Kidney (tissue), 13 donors: ENCODE measurements at regions not wholly inside any gene's neighbourhood (a gene's known extent, or its start where the extent isn't known, plus 50 kb on each side); places are given as distances from the start of the nearest gene placed in this dataset.

Source experiments
- DNase-seq, 5 donors: peaks; one replicate each; pipeline ENCODE4 v3.0.0-alpha.2; 2013 to 2020
- FAIRE-seq: peaks from 2 replicates; lab custom pipeline; 2012; peaks lifted over from hg19 to GRCh38; lab: Jason Lieb, UNC
- H3K27ac ChIP-seq, 2 donors: one replicate each; pipeline ENCODE4 v1.7.0; 2013; ENCODE audit warnings: low read depth in 2 of 2, low read length in 2 of 2, inconsistent platforms in 1 of 2
- H3K27me3 ChIP-seq: one replicate; pipeline ENCODE4 v1.7.1; 2013; ENCODE audit warnings: low read length, inconsistent platforms; ENCODE audit not compliant: control insufficient read depth, insufficient read depth
- H3K36me3 ChIP-seq, 3 donors: one replicate each; pipeline versions ENCODE4 v1.7.0 to v1.7.1; 2013; ENCODE audit warnings: low read length in 3 of 3, control low read depth in 1 of 3, inconsistent platforms in 1 of 3; ENCODE audit not compliant: insufficient read depth in 3 of 3, control insufficient read depth in 2 of 3
- H3K4me1 ChIP-seq, 3 donors: one replicate each; pipeline versions ENCODE4 v1.7.0 to v1.7.1; 2013; ENCODE audit warnings: low read length in 3 of 3, inconsistent platforms in 1 of 3, low read depth in 1 of 3; ENCODE audit not compliant: control insufficient read depth in 2 of 3, insufficient read depth in 2 of 3
- H3K4me3 ChIP-seq, 3 donors: one replicate each; pipeline versions ENCODE4 v1.7.0 to v1.8.1; 2013; ENCODE audit warnings: low read length in 3 of 3, control low read depth in 1 of 3, inconsistent platforms in 1 of 3
- H3K9ac ChIP-seq, 3 donors: one replicate each; pipeline versions ENCODE4 v1.7.0 to v1.7.1; 2013; ENCODE audit warnings: low read length in 3 of 3, control low read depth in 1 of 3, inconsistent platforms in 1 of 3
- H3K9me3 ChIP-seq, 3 donors: one replicate each; pipeline versions ENCODE4 v1.7.0 to v1.7.1; 2013; ENCODE audit warnings: low read length in 3 of 3, control low read depth in 1 of 3, inconsistent platforms in 1 of 3; ENCODE audit not compliant: control insufficient read depth in 2 of 3, insufficient read depth in 1 of 3
- CTCF ChIP-seq: IDR thresholded peaks from 3 replicates; pipeline ENCODE4 v1.5.1; 2012; ENCODE audit warnings: mild to moderate bottlenecking, moderate library complexity, borderline replicate concordance; ENCODE audit not compliant: insufficient read depth; ENCODE audit errors: extremely low read depth
- intact Hi-C: fragments of 100-400 bp; cut with DNase I; formaldehyde crosslinking; loops from one replicate; pipeline ENCODE4 v1.11.1; 2022
- donor health status: control.
- donor health status: control.
- donor health status: control.
- donor health status: control.
- donor health status: control.
- donor health status: DM: yes; HTN: yes; CAD: no.
- donor health status: Normal renal cell carcinoma (clear cell type).

- Histone ChIP-seq H3K9ac (no peak overlapping the region), H3K9me3 (no peaks in the 10 kb centered on the region), H3K27me3 (no peaks in the 10 kb centered on the region), H3K4me3 (no peak overlapping the region), H3K4me1 (no peaks in the 10 kb centered on the region), H3K27ac (no peak overlapping the region), H3K36me3 (no peaks in the 10 kb centered on the region)
- FAIRE-seq (no peak), DNase-seq (no peak)
- intact Hi-C loops = no loop called here
- TF ChIP-seq CTCF = no peak
These were observed 78.0 kb upstream of the GATA6 start for GRCh38 chr18:22091341-22091740.

GRCh38 chr18:22093731-22094357, 75.5 kb upstream of the GATA6 start:
- no peak for FAIRE-seq
- H3K4me3 ChIP-seq = no peak overlapping the region
- no peaks in the 10 kb centered on the region for H3K4me1 ChIP-seq
- no peak for DNase-seq
- H3K27ac ChIP-seq = no peak overlapping the region
- H3K36me3 ChIP-seq = no peaks in the 10 kb centered on the region
- TF ChIP-seq CTCF = no peak
- no peaks in the 10 kb centered on the region for H3K9me3 ChIP-seq
- H3K9ac ChIP-seq = no peak overlapping the region
- H3K27me3 ChIP-seq = no peaks in the 10 kb centered on the region
- intact Hi-C loops = no loop called here

GRCh38 chr18:22094358-22094734, 75.0 kb upstream of the GATA6 start:
- intact Hi-C loops = no loop called here
- no peak overlapping the region for H3K9ac ChIP-seq
- no peak for TF ChIP-seq CTCF
- H3K9me3 ChIP-seq = no peaks in the 10 kb centered on the region
- no peaks in the 10 kb centered on the region for H3K36me3 ChIP-seq
- FAIRE-seq (no peak), DNase-seq (no peak)
- H3K27me3 ChIP-seq = no peaks in the 10 kb centered on the region
- H3K4me1 ChIP-seq = no peaks in the 10 kb centered on the region
- no peak overlapping the region for H3K27ac ChIP-seq
- no peak overlapping the region for H3K4me3 ChIP-seq

GRCh38 chr18:22098563-22098989, 70.8 kb upstream of the GATA6 start:
- Histone ChIP-seq H3K4me3 (no peak overlapping the region), H3K9me3 (no peaks in the 10 kb centered on the region), H3K36me3 (no peaks in the 10 kb centered on the region), H3K27me3 (no peaks in the 10 kb centered on the region), H3K27ac (no peak overlapping the region), H3K4me1 (no peaks in the 10 kb centered on the region), H3K9ac (no peak overlapping the region)
- DNase-seq (peak in 1 of 5 donors; percentile 23), FAIRE-seq (no peak)
- TF ChIP-seq CTCF = no peak
- intact Hi-C loops = no loop called here
